ENCODE measurements at regions not wholly inside any gene's neighbourhood (a gene's known extent, or its start where the extent isn't known, plus 50 kb on each side); places are given as distances from the start of the nearest gene placed in this dataset.

DNA sequence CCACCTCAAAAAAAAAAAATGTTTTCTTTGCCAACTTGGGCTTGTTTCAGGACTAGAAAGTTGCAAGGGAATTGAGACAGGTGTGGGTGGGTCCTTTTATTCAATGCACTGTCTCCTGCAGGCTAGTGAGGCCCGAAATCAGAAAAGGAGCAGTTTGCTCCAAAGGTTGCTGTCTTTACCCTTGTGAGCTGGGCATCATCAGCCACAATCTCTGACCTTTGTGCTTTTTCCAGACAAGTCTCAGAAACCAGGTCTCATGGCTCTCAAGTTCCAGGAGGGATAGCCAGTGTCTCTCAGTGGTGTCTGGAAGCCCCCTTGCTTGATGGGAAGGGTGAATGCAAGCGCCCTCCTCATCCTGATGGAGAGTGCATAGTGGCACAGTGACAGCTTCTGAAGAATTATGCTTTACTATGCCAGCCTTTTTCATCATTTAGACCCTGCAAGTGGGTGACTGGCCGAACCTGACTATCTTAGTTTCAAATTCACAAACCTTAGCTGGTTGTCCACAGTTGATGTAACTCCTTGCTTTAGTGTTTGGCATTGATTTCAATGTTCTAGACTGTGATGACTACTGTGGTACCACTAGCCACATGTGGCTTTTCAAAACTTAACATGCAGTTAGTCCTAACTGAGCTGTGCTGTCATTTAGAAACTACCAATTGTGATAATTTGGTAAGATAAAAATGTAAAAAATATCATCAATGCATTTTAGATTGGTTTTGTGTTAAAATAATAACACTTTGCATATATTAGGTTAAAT is 468.6 kb downstream of the GADD45G start:
- TF ChIP-seq, protein P1, sequence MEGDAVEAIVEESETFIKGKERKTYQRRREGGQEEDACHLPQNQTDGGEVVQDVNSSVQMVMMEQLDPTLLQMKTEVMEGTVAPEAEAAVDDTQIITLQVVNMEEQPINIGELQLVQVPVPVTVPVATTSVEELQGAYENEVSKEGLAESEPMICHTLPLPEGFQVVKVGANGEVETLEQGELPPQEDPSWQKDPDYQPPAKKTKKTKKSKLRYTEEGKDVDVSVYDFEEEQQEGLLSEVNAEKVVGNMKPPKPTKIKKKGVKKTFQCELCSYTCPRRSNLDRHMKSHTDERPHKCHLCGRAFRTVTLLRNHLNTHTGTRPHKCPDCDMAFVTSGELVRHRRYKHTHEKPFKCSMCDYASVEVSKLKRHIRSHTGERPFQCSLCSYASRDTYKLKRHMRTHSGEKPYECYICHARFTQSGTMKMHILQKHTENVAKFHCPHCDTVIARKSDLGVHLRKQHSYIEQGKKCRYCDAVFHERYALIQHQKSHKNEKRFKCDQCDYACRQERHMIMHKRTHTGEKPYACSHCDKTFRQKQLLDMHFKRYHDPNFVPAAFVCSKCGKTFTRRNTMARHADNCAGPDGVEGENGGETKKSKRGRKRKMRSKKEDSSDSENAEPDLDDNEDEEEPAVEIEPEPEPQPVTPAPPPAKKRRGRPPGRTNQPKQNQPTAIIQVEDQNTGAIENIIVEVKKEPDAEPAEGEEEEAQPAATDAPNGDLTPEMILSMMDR (IDR thresholded peaks at IDR 0.05; ENCODE audit: poor library complexity): no peak
- TF ChIP-seq EZH2 (IDR thresholded peaks at IDR 0.05; ENCODE audit: borderline replicate concordance) (no peak), EZH2phosphoT487 (IDR thresholded peaks at IDR 0.05; ENCODE audit: low read depth, severe bottlenecking, unreplicated experiment) (no peak)

All from hepatocyte (in vitro differentiated cells).